ENCODE measurements at regions not wholly inside any gene's neighbourhood (a gene's known extent, or its start where the extent isn't known, plus 50 kb on each side); places are given as distances from the start of the nearest gene placed in this dataset.
A peak's percentile ranks its signal among the peaks of the same experiment; 100 is the strongest.

- Histone ChIP-seq H3K36me3 (no peaks in the 10 kb centered on the region), H3K4me1 (peaks cover 20% of the 10 kb centered on the region), H3K27me3 (no peaks in the 10 kb centered on the region), H3K9me3 (no peaks in the 10 kb centered on the region), H3K4me3 (ENCODE audit: low read depth, low read length) (no peak overlapping the region)
- no peak for DNase-seq
- TF ChIP-seq CTCF (IDR thresholded peaks at IDR 0.05; ENCODE audit: low read depth, low read length) = no peak
These were observed 700.0 kb downstream of the SLITRK6 start for GRCh38 chr13:85099245-85099644.

GRCh38 chr13:85095418-85096272, 703.6 kb downstream of the SLITRK6 start:
- Histone ChIP-seq H3K9me3 (no peaks in the 10 kb centered on the region), H3K4me3 (ENCODE audit: low read depth, low read length) (no peak overlapping the region), H3K4me1 (peaks cover 20% of the 10 kb centered on the region), H3K27me3 (no peaks in the 10 kb centered on the region), H3K36me3 (no peaks in the 10 kb centered on the region)
- peak; percentile 24 for DNase-seq
- TF ChIP-seq CTCF (IDR thresholded peaks at IDR 0.05; ENCODE audit: low read depth, low read length) = no peak

- H3K27me3 ChIP-seq = no peaks in the 10 kb centered on the region
- DNase-seq = peak; percentile 24
- H3K4me3 ChIP-seq (ENCODE audit: low read depth, low read length) = no peak overlapping the region
- H3K9me3 ChIP-seq = no peaks in the 10 kb centered on the region
- H3K36me3 ChIP-seq = no peaks in the 10 kb centered on the region
- TF ChIP-seq CTCF (IDR thresholded peaks at IDR 0.05; ENCODE audit: low read depth, low read length) = no peak
- H3K4me1 ChIP-seq = peaks cover 20% of the 10 kb centered on the region
These were observed 705.4 kb downstream of the SLITRK6 start for GRCh38 chr13:85093808-85094207.

GRCh38 chr13:85091631-85092234, 707.5 kb downstream of the SLITRK6 start:
- peaks cover 17% of the 10 kb centered on the region for H3K4me1 ChIP-seq
- H3K36me3 ChIP-seq = no peaks in the 10 kb centered on the region
- H3K9me3 ChIP-seq = no peaks in the 10 kb centered on the region
- DNase-seq = no peak
- TF ChIP-seq CTCF (IDR thresholded peaks at IDR 0.05; ENCODE audit: low read depth, low read length) = no peak
- no peak overlapping the region for H3K4me3 ChIP-seq (ENCODE audit: low read depth, low read length)
- no peaks in the 10 kb centered on the region for H3K27me3 ChIP-seq

GRCh38 chr13:85089186-85089585, 710.0 kb downstream of the SLITRK6 start:
- DNase-seq = no peak
- Histone ChIP-seq H3K36me3 (no peaks in the 10 kb centered on the region), H3K9me3 (no peaks in the 10 kb centered on the region), H3K27me3 (no peaks in the 10 kb centered on the region), H3K4me1 (no peaks in the 10 kb centered on the region), H3K4me3 (ENCODE audit: low read depth, low read length) (no peak overlapping the region)
- no peak for TF ChIP-seq CTCF (IDR thresholded peaks at IDR 0.05; ENCODE audit: low read depth, low read length)

- no peak for TF ChIP-seq CTCF (IDR thresholded peaks at IDR 0.05; ENCODE audit: low read depth, low read length)
- DNase-seq = no peak
- Histone ChIP-seq H3K9me3 (no peaks in the 10 kb centered on the region), H3K4me3 (ENCODE audit: low read depth, low read length) (no peak overlapping the region), H3K36me3 (no peaks in the 10 kb centered on the region), H3K4me1 (no peaks in the 10 kb centered on the region), H3K27me3 (no peaks in the 10 kb centered on the region)
These were observed 718.5 kb downstream of the SLITRK6 start for GRCh38 chr13:85080691-85081090.

Measured in BE2C (cell line).